ENCODE measurements at regions not wholly inside any gene's neighbourhood (a gene's known extent, or its start where the extent isn't known, plus 50 kb on each side); places are given as distances from the start of the nearest gene placed in this dataset.

DNA sequence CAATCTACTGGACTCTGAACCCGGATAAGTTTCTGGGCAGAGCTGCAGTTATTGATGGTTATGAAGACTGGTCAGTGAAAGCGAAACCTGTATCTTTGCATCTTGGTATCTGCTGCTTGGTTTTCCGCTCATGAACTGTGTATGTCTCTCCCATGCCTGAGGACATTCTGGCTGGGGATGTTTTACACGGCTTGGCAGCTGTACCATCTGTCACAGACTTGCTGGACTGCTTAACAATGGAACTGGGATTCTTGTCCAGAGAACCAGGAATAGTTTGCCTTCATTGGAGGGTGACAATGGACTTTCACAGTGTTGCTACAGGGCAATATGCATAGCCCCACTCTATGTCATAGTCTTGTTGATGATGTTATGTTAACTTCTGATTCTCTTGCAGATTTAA lies 119.9 kb upstream of the TMEM106B start:
- TF ChIP-seq, protein P1, sequence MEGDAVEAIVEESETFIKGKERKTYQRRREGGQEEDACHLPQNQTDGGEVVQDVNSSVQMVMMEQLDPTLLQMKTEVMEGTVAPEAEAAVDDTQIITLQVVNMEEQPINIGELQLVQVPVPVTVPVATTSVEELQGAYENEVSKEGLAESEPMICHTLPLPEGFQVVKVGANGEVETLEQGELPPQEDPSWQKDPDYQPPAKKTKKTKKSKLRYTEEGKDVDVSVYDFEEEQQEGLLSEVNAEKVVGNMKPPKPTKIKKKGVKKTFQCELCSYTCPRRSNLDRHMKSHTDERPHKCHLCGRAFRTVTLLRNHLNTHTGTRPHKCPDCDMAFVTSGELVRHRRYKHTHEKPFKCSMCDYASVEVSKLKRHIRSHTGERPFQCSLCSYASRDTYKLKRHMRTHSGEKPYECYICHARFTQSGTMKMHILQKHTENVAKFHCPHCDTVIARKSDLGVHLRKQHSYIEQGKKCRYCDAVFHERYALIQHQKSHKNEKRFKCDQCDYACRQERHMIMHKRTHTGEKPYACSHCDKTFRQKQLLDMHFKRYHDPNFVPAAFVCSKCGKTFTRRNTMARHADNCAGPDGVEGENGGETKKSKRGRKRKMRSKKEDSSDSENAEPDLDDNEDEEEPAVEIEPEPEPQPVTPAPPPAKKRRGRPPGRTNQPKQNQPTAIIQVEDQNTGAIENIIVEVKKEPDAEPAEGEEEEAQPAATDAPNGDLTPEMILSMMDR (conservative IDR thresholded peaks at IDR 0.05; ENCODE audit: low read depth in 2 of 2): no peak
- TF ChIP-seq, protein P2, sequence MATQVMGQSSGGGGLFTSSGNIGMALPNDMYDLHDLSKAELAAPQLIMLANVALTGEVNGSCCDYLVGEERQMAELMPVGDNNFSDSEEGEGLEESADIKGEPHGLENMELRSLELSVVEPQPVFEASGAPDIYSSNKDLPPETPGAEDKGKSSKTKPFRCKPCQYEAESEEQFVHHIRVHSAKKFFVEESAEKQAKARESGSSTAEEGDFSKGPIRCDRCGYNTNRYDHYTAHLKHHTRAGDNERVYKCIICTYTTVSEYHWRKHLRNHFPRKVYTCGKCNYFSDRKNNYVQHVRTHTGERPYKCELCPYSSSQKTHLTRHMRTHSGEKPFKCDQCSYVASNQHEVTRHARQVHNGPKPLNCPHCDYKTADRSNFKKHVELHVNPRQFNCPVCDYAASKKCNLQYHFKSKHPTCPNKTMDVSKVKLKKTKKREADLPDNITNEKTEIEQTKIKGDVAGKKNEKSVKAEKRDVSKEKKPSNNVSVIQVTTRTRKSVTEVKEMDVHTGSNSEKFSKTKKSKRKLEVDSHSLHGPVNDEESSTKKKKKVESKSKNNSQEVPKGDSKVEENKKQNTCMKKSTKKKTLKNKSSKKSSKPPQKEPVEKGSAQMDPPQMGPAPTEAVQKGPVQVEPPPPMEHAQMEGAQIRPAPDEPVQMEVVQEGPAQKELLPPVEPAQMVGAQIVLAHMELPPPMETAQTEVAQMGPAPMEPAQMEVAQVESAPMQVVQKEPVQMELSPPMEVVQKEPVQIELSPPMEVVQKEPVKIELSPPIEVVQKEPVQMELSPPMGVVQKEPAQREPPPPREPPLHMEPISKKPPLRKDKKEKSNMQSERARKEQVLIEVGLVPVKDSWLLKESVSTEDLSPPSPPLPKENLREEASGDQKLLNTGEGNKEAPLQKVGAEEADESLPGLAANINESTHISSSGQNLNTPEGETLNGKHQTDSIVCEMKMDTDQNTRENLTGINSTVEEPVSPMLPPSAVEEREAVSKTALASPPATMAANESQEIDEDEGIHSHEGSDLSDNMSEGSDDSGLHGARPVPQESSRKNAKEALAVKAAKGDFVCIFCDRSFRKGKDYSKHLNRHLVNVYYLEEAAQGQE (IDR thresholded peaks at IDR 0.05; ENCODE audit: unreplicated experiment): no peak
